Activated naive CD4-positive, alpha-beta T cell treated with anti-CD3 and anti-CD28 coated beads for 36 hours (primary cell): ENCODE measurements at regions not wholly inside any gene's neighbourhood (a gene's known extent, or its start where the extent isn't known, plus 50 kb on each side); places are given as distances from the start of the nearest gene placed in this dataset.

ENCODE experiments used
- CTCF ChIA-PET: fragments of 350-600 bp; sonication (Branson Sonifier 250); formaldehyde crosslinking; loops from one replicate; lab custom pipeline; 2021; ENCODE audit warnings: antibody characterized with exemption; lab: Charles Lee
- DNase-seq: peaks from one replicate; pipeline ENCODE4 v3.0.0-alpha.2; 2020
- H3K27ac Mint-ChIP-seq: one replicate; pipeline ENCODE4 v1.8.0; 2021; ENCODE audit warnings: mild to moderate bottlenecking, mixed read lengths
- H3K27me3 Mint-ChIP-seq: one replicate; pipeline ENCODE4 v1.8.0; 2021; ENCODE audit warnings: low read depth, mixed read lengths
- H3K36me3 Mint-ChIP-seq: one replicate; pipeline ENCODE4 v1.8.0; 2021; ENCODE audit warnings: low read depth, mixed read lengths
- H3K4me1 Mint-ChIP-seq: one replicate; pipeline ENCODE4 v1.8.0; 2021; ENCODE audit warnings: low read depth, mixed read lengths
- H3K4me3 Mint-ChIP-seq: one replicate; pipeline ENCODE4 v1.8.0; 2021; ENCODE audit warnings: mild to moderate bottlenecking, moderate library complexity, mixed read lengths
- H3K9me3 Mint-ChIP-seq: one replicate; pipeline ENCODE4 v1.8.0; 2021; ENCODE audit warnings: mixed read lengths
- intact Hi-C: fragments of 100-400 bp; cut with micrococcal nuclease; formaldehyde crosslinking; loops from one replicate; pipeline ENCODE4 v1.15.1; 2023

DNA sequence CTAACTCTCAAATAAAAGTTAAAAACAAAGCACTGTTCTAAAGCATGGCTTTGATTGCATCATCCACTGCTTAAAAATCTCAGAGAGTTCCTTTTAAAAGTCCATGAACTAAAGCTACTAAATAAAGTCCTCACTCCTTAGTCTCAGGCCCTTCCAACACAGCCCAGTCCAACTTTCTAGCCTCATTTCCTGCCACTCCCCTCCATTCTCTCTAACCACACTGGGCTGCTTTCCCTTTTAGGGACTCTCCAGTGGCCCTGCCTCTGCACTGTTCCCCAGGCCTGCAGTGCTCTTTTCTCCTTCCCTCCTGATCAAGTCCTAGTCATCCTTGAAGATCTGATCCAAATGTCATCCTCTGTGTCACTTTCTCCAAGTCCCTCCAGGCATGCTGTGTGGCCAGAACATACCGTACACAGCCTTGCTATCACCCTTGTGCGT, 56.9 kb upstream of the PPP1R3C start:
- H3K36me3 Mint-ChIP-seq: no peaks in the 10 kb centered on the region
- no peak overlapping the region for H3K4me3 Mint-ChIP-seq
- intact Hi-C loops: loop anchor here (5.0 kb wide), 1 partner anchor 282 kb away; no protein-coding TSS in a partner anchor
- no peaks in the 10 kb centered on the region for H3K9me3 Mint-ChIP-seq
- CTCF ChIA-PET: no interaction called here
- H3K4me1 Mint-ChIP-seq: peaks cover 4% of the 10 kb centered on the region
- DNase-seq: peak; percentile 12
- H3K27me3 Mint-ChIP-seq: peaks cover 5% of the 10 kb centered on the region
- no peak overlapping the region for H3K27ac Mint-ChIP-seq

DNA sequence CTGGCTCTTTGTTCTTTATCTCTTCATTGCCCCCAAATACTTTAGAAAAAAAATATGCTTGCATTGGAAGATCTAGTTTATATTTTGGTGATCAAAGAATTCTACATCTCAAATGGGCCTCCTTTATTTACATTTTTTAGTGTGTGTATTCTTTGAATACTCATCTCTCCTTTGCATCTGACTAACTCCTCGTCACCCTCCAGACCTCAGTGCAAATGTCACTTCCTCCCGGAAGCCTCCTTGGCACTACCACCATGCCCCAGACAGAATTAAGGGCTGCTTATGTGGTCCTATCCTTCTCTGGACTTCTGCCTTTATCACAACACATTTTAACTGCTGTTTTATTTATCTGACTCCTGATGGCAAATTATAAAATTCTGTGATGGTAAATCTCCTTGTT, 52.0 kb upstream of the PPP1R3C start:
- Mint-ChIP-seq H3K9me3 (no peaks in the 10 kb centered on the region), H3K36me3 (no peaks in the 10 kb centered on the region), H3K4me3 (no peak overlapping the region), H3K27ac (no peak overlapping the region), H3K27me3 (peaks cover 2% of the 10 kb centered on the region), H3K4me1 (peaks cover 3% of the 10 kb centered on the region)
- intact Hi-C loops: no loop called here
- DNase-seq: no peak
- CTCF ChIA-PET: interaction anchor here (0.8 kb wide), 1 partner anchor 9 kb away, joined by 3 read pairs; no protein-coding TSS in a partner anchor

- H3K27ac Mint-ChIP-seq: no peak overlapping the region
Measured at GRCh38 chr10:91683975-91684374, 51.1 kb upstream of the PPP1R3C start.

DNA sequence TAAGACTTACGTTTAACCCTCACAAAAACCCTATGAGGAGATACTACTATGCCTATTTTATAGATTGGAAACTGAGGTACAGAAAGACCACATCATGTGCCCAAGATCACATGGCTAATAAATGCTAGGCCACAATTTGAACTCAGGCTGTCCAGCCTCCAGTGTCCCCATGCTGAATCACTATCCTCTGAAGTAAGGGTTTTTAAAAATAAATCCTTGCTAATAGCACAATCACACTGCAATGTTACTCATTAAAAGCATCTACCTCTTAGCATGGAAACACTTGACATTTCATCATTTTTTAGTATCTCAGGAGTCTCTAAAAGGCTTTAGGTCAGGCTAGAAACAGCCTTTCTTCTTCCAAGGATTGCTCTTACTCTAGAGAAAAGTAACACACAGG, 50.0 kb upstream of the PPP1R3C start:
- H3K4me1 Mint-ChIP-seq: no peaks in the 10 kb centered on the region
- no peaks in the 10 kb centered on the region for H3K36me3 Mint-ChIP-seq
- intact Hi-C loops: no loop called here
- H3K4me3 Mint-ChIP-seq: no peak overlapping the region
- CTCF ChIA-PET: interaction anchor here (1.7 kb wide), 1 partner anchor 12 kb away, joined by 4 read pairs; no protein-coding TSS in a partner anchor
- DNase-seq: no peak
- no peaks in the 10 kb centered on the region for H3K9me3 Mint-ChIP-seq
- peaks cover 2% of the 10 kb centered on the region for H3K27me3 Mint-ChIP-seq
- H3K27ac Mint-ChIP-seq: no peak overlapping the region

More at GRCh38 chr10:91683975-91684374, 51.1 kb upstream of the PPP1R3C start:
- Mint-ChIP-seq H3K9me3 (no peaks in the 10 kb centered on the region), H3K4me1 (no peaks in the 10 kb centered on the region), H3K27me3 (peaks cover 2% of the 10 kb centered on the region), H3K36me3 (no peaks in the 10 kb centered on the region), H3K4me3 (no peak overlapping the region)
- intact Hi-C loops: no loop called here
- CTCF ChIA-PET: interaction anchor here (0.6 kb wide), 1 partner anchor 329 kb away, joined by 3 read pairs; no protein-coding TSS in a partner anchor
- no peak for DNase-seq
